Hematopoietic multipotent progenitor cell treated with erythropoietin and hydrocortisone succinate and interleukin-3 and kit ligand, for 17 days (in vitro differentiated cells): ENCODE measurements at regions not wholly inside any gene's neighbourhood (a gene's known extent, or its start where the extent isn't known, plus 50 kb on each side); places are given as distances from the start of the nearest gene placed in this dataset.
"Not testable (repeated sequence)": the region's sequence is repeated elsewhere in the genome, so short reads cannot be mapped to it uniquely, and the experiment has no call there.

Experiments
- DNase-seq: peaks from one replicate; pipeline ENCODE4 v3.0.0-alpha.2; 2015; ENCODE audit warnings: low spot score

GRCh38 chr6:19552076-19552475 lies 285.1 kb upstream of the ID4 start:
- no peak for DNase-seq

- DNase-seq: no peak
These were observed 284.6 kb upstream of the ID4 start for GRCh38 chr6:19552588-19552987.

- DNase-seq: no peak
These were observed 282.6 kb upstream of the ID4 start for GRCh38 chr6:19554356-19555225.

- DNase-seq: no peak
These were observed 280.0 kb upstream of the ID4 start for GRCh38 chr6:19557191-19557590.

- DNase-seq: no peak
These were observed 279.0 kb upstream of the ID4 start for GRCh38 chr6:19558201-19558600.

GRCh38 chr6:19558934-19559333 lies 278.2 kb upstream of the ID4 start:
- DNase-seq: no peak

- no peak for DNase-seq
These were observed 274.7 kb upstream of the ID4 start for GRCh38 chr6:19562468-19562867.

- DNase-seq: no peak
These were observed 267.6 kb upstream of the ID4 start for GRCh38 chr6:19569563-19569962.

- DNase-seq: no peak
These were observed 266.0 kb upstream of the ID4 start for GRCh38 chr6:19571176-19571575.

- DNase-seq: no peak
These were observed 258.7 kb upstream of the ID4 start for GRCh38 chr6:19578481-19578880.

GRCh38 chr6:19584207-19584606 lies 253.0 kb upstream of the ID4 start:
- not testable (repeated sequence) for DNase-seq

GRCh38 chr6:19587238-19587942 lies 249.8 kb upstream of the ID4 start:
- no peak for DNase-seq

- no peak for DNase-seq
These were observed 246.6 kb upstream of the ID4 start for GRCh38 chr6:19590501-19591131.

- no peak for DNase-seq
These were observed 239.3 kb upstream of the ID4 start for GRCh38 chr6:19597809-19598320.

- DNase-seq: no peak
These were observed 237.2 kb upstream of the ID4 start for GRCh38 chr6:19599796-19600464.

- no peak for DNase-seq
These were observed 234.6 kb upstream of the ID4 start for GRCh38 chr6:19602434-19603013.

GRCh38 chr6:19603721-19604120 lies 233.4 kb upstream of the ID4 start:
- no peak for DNase-seq

- no peak for DNase-seq
These were observed 231.5 kb upstream of the ID4 start for GRCh38 chr6:19605624-19606023.

- DNase-seq: no peak
These were observed 228.6 kb upstream of the ID4 start for GRCh38 chr6:19608546-19608945.

GRCh38 chr6:19609972-19610641 lies 227.1 kb upstream of the ID4 start:
- no peak for DNase-seq
